SH-SY5Y (cell line): ENCODE measurements at regions not wholly inside any gene's neighbourhood (a gene's known extent, or its start where the extent isn't known, plus 50 kb on each side); places are given as distances from the start of the nearest gene placed in this dataset.

Experiments
- GATA2 ChIP-seq: IDR thresholded peaks from 2 replicates; pipeline ENCODE4 v1.6.1; 2011; ENCODE audit warnings: mild to moderate bottlenecking, low read depth, low read length
- GATA3 ChIP-seq: IDR thresholded peaks from 2 replicates; pipeline ENCODE4 v1.6.1; 2011; ENCODE audit warnings: low read depth, mild to moderate bottlenecking, low read length, moderate library complexity

DNA sequence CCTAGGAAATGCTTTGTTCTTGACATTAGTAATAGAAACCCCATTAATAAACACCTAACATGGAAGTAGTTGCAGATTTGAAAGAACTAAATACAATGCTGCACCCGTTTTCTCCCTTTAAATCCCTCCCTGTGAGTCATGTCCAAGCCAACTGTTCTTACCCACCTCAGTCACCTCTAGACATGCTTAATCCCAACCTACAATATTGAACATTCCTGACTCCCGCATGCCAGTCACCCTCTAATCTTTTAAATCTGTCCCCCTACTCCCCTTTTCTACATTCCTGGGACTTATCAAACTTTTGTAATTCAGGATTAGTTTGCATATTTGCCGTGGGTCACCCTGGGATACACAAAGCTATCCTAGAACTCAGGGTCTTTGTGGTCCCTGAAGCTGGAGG, 374.6 kb downstream of the IRS1 start:
- TF ChIP-seq GATA3 (no peak), GATA2 (no peak)
